HL-60 (cell line): ENCODE measurements at regions not wholly inside any gene's neighbourhood (a gene's known extent, or its start where the extent isn't known, plus 50 kb on each side); places are given as distances from the start of the nearest gene placed in this dataset.

ENCODE experiments used
- GABPA ChIP-seq: IDR thresholded peaks from 2 replicates; pipeline ENCODE4 v1.6.1; 2012; ENCODE audit warnings: low read depth
- POLR2AphosphoS5 ChIP-seq: IDR thresholded peaks from 2 replicates; pipeline ENCODE4 v1.6.1; 2012; ENCODE audit warnings: low read depth
- SPI1 ChIP-seq: IDR thresholded peaks from 2 replicates; pipeline ENCODE4 v1.6.1; 2012; ENCODE audit warnings: low read depth, mild to moderate bottlenecking, borderline replicate concordance
- TF ChIP-seq, protein P1 (sequence below): IDR thresholded peaks from one replicate; pipeline ENCODE4 v1.5.1; 2011; ENCODE audit warnings: low read length, control low read depth, inconsistent platforms; ENCODE audit not compliant: insufficient read depth

GRCh38 chr7:37552030-37552429 is 103.4 kb upstream of the ELMO1 start:
- TF ChIP-seq, protein P1, sequence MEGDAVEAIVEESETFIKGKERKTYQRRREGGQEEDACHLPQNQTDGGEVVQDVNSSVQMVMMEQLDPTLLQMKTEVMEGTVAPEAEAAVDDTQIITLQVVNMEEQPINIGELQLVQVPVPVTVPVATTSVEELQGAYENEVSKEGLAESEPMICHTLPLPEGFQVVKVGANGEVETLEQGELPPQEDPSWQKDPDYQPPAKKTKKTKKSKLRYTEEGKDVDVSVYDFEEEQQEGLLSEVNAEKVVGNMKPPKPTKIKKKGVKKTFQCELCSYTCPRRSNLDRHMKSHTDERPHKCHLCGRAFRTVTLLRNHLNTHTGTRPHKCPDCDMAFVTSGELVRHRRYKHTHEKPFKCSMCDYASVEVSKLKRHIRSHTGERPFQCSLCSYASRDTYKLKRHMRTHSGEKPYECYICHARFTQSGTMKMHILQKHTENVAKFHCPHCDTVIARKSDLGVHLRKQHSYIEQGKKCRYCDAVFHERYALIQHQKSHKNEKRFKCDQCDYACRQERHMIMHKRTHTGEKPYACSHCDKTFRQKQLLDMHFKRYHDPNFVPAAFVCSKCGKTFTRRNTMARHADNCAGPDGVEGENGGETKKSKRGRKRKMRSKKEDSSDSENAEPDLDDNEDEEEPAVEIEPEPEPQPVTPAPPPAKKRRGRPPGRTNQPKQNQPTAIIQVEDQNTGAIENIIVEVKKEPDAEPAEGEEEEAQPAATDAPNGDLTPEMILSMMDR, result no peak
- TF ChIP-seq GABPA (no peak), POLR2AphosphoS5 (no peak), SPI1 (no peak)
